IMR-90 (cell line): ENCODE measurements at regions not wholly inside any gene's neighbourhood (a gene's known extent, or its start where the extent isn't known, plus 50 kb on each side); places are given as distances from the start of the nearest gene placed in this dataset.

Experiments
- ATAC-seq: fragments of 200-7000 bp; cut with Tn5 transposase; 2 replicates; pipeline ENCODE4 v1.9.1; 2020; ENCODE audit warnings: low read depth, mild to moderate bottlenecking, moderate library complexity
- BruUV-seq: library from RNA; stranded (reverse); fragments of 400-500 nt; replicated peaks from 2 replicates; lab custom pipeline; 2021; lab: Mats Ljungman, UMichigan
- CTCF ChIA-PET: fragments of 300-600 bp; formaldehyde crosslinking; extraction: SDS; loops from one replicate; lab custom pipeline; 2021; ENCODE audit warnings: antibody characterized with exemption; lab: Yijun Ruan, JAX
- POLR2A ChIA-PET: fragments of 300-600 bp; sonication (Branson Sonifier 250); formaldehyde crosslinking; loops from one replicate; lab custom pipeline; 2022; ENCODE audit warnings: antibody characterized with exemption; ENCODE audit not compliant: unreplicated experiment; lab: Charles Lee
- DNase-seq: peaks from one replicate; pipeline ENCODE4 v3.0.0; 2013
- H2AFZ ChIP-seq: replicated peaks from 2 replicates; pipeline ENCODE3; 2013; ENCODE audit warnings: low read length, mild to moderate bottlenecking; ENCODE audit not compliant: poor library complexity
- H2AK5ac ChIP-seq: 2 replicates; pipeline ENCODE4 v1.6.1; 2013; ENCODE audit warnings: low read depth, low read length, inconsistent platforms
- H2AK9ac ChIP-seq: replicated peaks from 2 replicates; pipeline ENCODE3; 2013; ENCODE audit warnings: mild to moderate bottlenecking, low read depth, low read length, moderate library complexity; ENCODE audit not compliant: poor library complexity
- H2BK120ac ChIP-seq: 2 replicates; pipeline ENCODE4 v1.6.1; 2013; ENCODE audit warnings: low read depth, low read length, inconsistent platforms
- H2BK15ac ChIP-seq: 3 replicates; pipeline ENCODE4 v1.6.1; 2013; ENCODE audit warnings: low read depth, low read length, inconsistent platforms
- H2BK20ac ChIP-seq: 2 replicates; pipeline ENCODE4 v1.6.1; 2013; ENCODE audit warnings: low read depth, mild to moderate bottlenecking, inconsistent platforms, low read length, moderate library complexity
- H2BK5ac ChIP-seq: 2 replicates; pipeline ENCODE4 v1.6.1; 2013; ENCODE audit warnings: mild to moderate bottlenecking, low read depth, low read length, inconsistent platforms; ENCODE audit not compliant: poor library complexity, severe bottlenecking
- H3K14ac ChIP-seq: replicated peaks from 2 replicates; pipeline ENCODE4 v1.6.1; 2013; ENCODE audit warnings: low read depth, low read length, inconsistent platforms
- H3K18ac ChIP-seq: 2 replicates; pipeline ENCODE4 v1.6.1; 2013; ENCODE audit warnings: low read depth, low read length, control low read depth
- H3K23ac ChIP-seq: 2 replicates; pipeline ENCODE4 v1.6.1; 2013; ENCODE audit warnings: low read depth, low read length, inconsistent platforms
- H3K27ac ChIP-seq: 2 replicates; pipeline ENCODE4 v1.5.1; 2013; ENCODE audit warnings: mild to moderate bottlenecking, control low read depth, low read length; ENCODE audit not compliant: insufficient read depth
- H3K27me3 ChIP-seq: 2 replicates; pipeline ENCODE4 v1.6.1; 2013; ENCODE audit warnings: low read length; ENCODE audit not compliant: control insufficient read depth, insufficient read depth
- H3K36me3 ChIP-seq: 2 replicates; pipeline ENCODE4 v1.6.1; 2013; ENCODE audit warnings: low read length, mixed read lengths; ENCODE audit not compliant: control insufficient read depth, insufficient read depth
- H3K4ac ChIP-seq: 2 replicates; pipeline ENCODE4 v1.6.1; 2013; ENCODE audit warnings: low read depth, low read length, inconsistent platforms
- H3K4me1 ChIP-seq: 2 replicates; pipeline ENCODE4 v1.6.1; 2013; ENCODE audit warnings: low read length, mixed read lengths; ENCODE audit not compliant: control insufficient read depth, insufficient read depth
- H3K4me2 ChIP-seq: 2 replicates; pipeline ENCODE4 v1.6.1; 2013; ENCODE audit warnings: low read depth, mild to moderate bottlenecking, control low read depth, low read length, moderate library complexity
- H3K4me3 ChIP-seq: 2 replicates; pipeline ENCODE4 v1.5.1; 2013; ENCODE audit warnings: low read depth, mild to moderate bottlenecking, control low read depth, low read length, moderate library complexity; ENCODE audit not compliant: insufficient read depth
- H3K56ac ChIP-seq: 2 replicates; pipeline ENCODE4 v1.6.1; 2013; ENCODE audit warnings: low read length, inconsistent platforms; ENCODE audit not compliant: insufficient read depth; ENCODE audit errors: extremely low read depth
- H3K79me1 ChIP-seq, 2 experiments: 2 replicates each; pipeline ENCODE4 v1.6.1; 2013; ENCODE audit warnings: low read length in 2 of 2, inconsistent platforms in 1 of 2, low read depth in 1 of 2
- H3K9ac ChIP-seq: 2 replicates; pipeline ENCODE4 v1.6.1; 2013; ENCODE audit warnings: low read depth, low read length, control low read depth
- H3K9me1 ChIP-seq: 2 replicates; pipeline ENCODE4 v1.6.1; 2013; ENCODE audit warnings: low read length, inconsistent platforms; ENCODE audit not compliant: insufficient read depth
- H3K9me3 ChIP-seq: 2 replicates; pipeline ENCODE4 v1.6.1; 2013; ENCODE audit warnings: low read length; ENCODE audit not compliant: control insufficient read depth, insufficient read depth
- H4K20me1 ChIP-seq: 2 replicates; pipeline ENCODE4 v1.6.1; 2013; ENCODE audit warnings: low read length, inconsistent platforms; ENCODE audit not compliant: insufficient read depth
- H4K5ac ChIP-seq: 2 replicates; pipeline ENCODE4 v1.6.1; 2013; ENCODE audit warnings: mild to moderate bottlenecking, low read depth, low read length, control low read depth
- H4K8ac ChIP-seq, 2 experiments: 2 replicates each; pipeline ENCODE4 v1.6.1; 2013; ENCODE audit warnings: low read depth in 2 of 2, low read length in 2 of 2, control low read depth in 1 of 2, inconsistent platforms in 1 of 2
- H4K91ac ChIP-seq: 2 replicates; pipeline ENCODE4 v1.6.1; 2013; ENCODE audit warnings: low read depth, low read length, inconsistent platforms; ENCODE audit not compliant: insufficient read depth
- BHLHE40 ChIP-seq: fragments of 150-350 bp; IDR thresholded peaks from 2 replicates; pipeline ENCODE4 v1.6.1; 2016; ENCODE audit warnings: mild to moderate bottlenecking, low read depth, low read length
- CHD1 ChIP-seq: IDR thresholded peaks from 2 replicates; pipeline ENCODE4 v1.6.1; 2012; ENCODE audit warnings: low read depth, low read length, improper control_type of control experiment
- FOS ChIP-seq: fragments of 150-350 bp; IDR thresholded peaks from 2 replicates; pipeline ENCODE4 v1.6.1; 2016; ENCODE audit warnings: low read depth, low read length
- MXI1 ChIP-seq: IDR thresholded peaks from 2 replicates; pipeline ENCODE4 v1.6.1; 2012; ENCODE audit warnings: low read depth, mild to moderate bottlenecking, low read length, moderate library complexity, borderline replicate concordance
- RAD21 ChIP-seq: IDR thresholded peaks from 2 replicates; pipeline ENCODE4 v1.6.1; 2012; ENCODE audit warnings: low read length, improper control_type of control experiment
- RCOR1 ChIP-seq: IDR thresholded peaks from 2 replicates; pipeline ENCODE4 v1.6.1; 2012; ENCODE audit warnings: mild to moderate bottlenecking, low read length, improper control_type of control experiment; ENCODE audit not compliant: insufficient replicate concordance
- RFX5 ChIP-seq: IDR thresholded peaks from 2 replicates; pipeline ENCODE4 v1.8.0; 2012; ENCODE audit warnings: low read depth, mild to moderate bottlenecking, low read length, moderate library complexity
- SMC3 ChIP-seq: fragments of 150-350 bp; IDR thresholded peaks from 2 replicates; pipeline ENCODE4 v1.6.1; 2016; ENCODE audit warnings: low read depth, mild to moderate bottlenecking, antibody characterized with exemption, low read length, moderate library complexity
- WGBS, 2 experiments: methylation state at CpG; one replicate each; pipeline versions ENCODE4 v1.1.5 to v1.1.7; 2013; ENCODE audit warnings: missing lambda C conversion rate in 2 of 2; ENCODE audit not compliant: insufficient read length in 1 of 2; ENCODE audit errors: extremely low coverage in 2 of 2; 5-methylcytosine and 5-hydroxymethylcytosine counted together
- dilution Hi-C: fragments of 300-500 bp; cut with HindIII; formaldehyde crosslinking; loops from one replicate; pipeline ENCODE4 v1.14.3; 2018; ENCODE audit warnings: low sequenced_read_pairs; ENCODE audit not compliant: unreplicated experiment
- in situ Hi-C: fragments of 300-500 bp; cut with MboI; formaldehyde crosslinking; loops from 3 replicates; pipeline ENCODE4 v1.14.3; 2019; ENCODE audit warnings: low sequenced_read_pairs, inconsistent platforms, mixed read lengths
- intact Hi-C: fragments of 100-400 bp; cut with micrococcal nuclease; formaldehyde crosslinking; loops from 2 replicates; pipeline ENCODE4 v1.10.0; 2022
- TF ChIP-seq, protein P1 (sequence below): conservative IDR thresholded peaks from 2 replicates; pipeline ENCODE4 v1.5.1; 2012; ENCODE audit warnings: mild to moderate bottlenecking, low read depth, low read length, improper control_type of control experiment
- TF ChIP-seq, protein P2 (sequence below): fragments of 150-350 bp; IDR thresholded peaks from 2 replicates; pipeline ENCODE4 v1.6.1; 2017; ENCODE audit warnings: mild to moderate bottlenecking, antibody characterized with exemption, low read length, low read depth

DNA sequence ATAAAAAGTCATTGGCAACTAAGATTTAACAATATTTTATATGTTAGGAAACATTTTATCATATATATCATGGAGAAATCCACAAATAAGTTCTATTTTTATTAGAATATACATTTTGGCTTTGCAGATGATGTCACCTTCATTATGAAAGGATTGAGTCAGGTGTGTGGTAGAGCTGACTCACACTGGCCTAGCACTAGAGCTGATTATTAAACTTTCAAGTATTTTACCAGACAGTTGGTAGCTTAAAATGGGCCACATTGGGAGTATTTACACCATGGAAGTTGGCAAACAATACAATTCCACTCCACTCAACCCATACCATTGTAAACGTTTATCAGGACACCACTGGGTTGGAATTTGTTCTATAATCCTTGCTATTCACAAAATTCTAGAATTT, 1036.6 kb downstream of the TRHDE start:
- DNase-seq (no peak), ATAC-seq (no peak)
- Histone ChIP-seq H3K27me3 (no peaks in the 10 kb centered on the region), H4K20me1 (no peaks in the 10 kb centered on the region), H3K4ac (no peak overlapping the region), H4K8ac (no peak overlapping the region), H3K36me3 (no peaks in the 10 kb centered on the region), H3K23ac (no peak overlapping the region), H2AK5ac (no peak overlapping the region), H4K5ac (no peak overlapping the region), H2AK9ac (no peak overlapping the region), H3K9me3 (0 out of 2 replicates have a peak, but pooled peaks cover 1% of the 10 kb centered on the region), H3K14ac (no peak overlapping the region), H3K9ac (no peak overlapping the region), H3K56ac (no peak overlapping the region), H3K27ac (no peak overlapping the region), H2AFZ (no peak overlapping the region), H3K4me2 (no peak overlapping the region), H2BK15ac (no peak overlapping the region), H4K91ac (no peak overlapping the region), H3K79me1 (no peaks in the 10 kb centered on the region), H2BK20ac (no peak overlapping the region), H3K18ac (no peak overlapping the region), H3K4me3 (no peak overlapping the region), H3K9me1 (no peaks in the 10 kb centered on the region), H3K4me1 (no peaks in the 10 kb centered on the region), H2BK120ac (no peak overlapping the region), H2BK5ac (no peak overlapping the region)
- in situ Hi-C loops (no loop called here), dilution Hi-C loops (no loop called here), intact Hi-C loops (no loop called here)
- ChIA-PET POLR2A (no interaction called here), CTCF (no interaction called here)
- BruUV-seq: no TSS peak
- TF ChIP-seq RCOR1 (no peak), MXI1 (no peak), RFX5 (no peak), SMC3 (no peak), FOS (no peak), RAD21 (no peak), CHD1 (no peak), BHLHE40 (no peak)
- TF ChIP-seq, protein P1, sequence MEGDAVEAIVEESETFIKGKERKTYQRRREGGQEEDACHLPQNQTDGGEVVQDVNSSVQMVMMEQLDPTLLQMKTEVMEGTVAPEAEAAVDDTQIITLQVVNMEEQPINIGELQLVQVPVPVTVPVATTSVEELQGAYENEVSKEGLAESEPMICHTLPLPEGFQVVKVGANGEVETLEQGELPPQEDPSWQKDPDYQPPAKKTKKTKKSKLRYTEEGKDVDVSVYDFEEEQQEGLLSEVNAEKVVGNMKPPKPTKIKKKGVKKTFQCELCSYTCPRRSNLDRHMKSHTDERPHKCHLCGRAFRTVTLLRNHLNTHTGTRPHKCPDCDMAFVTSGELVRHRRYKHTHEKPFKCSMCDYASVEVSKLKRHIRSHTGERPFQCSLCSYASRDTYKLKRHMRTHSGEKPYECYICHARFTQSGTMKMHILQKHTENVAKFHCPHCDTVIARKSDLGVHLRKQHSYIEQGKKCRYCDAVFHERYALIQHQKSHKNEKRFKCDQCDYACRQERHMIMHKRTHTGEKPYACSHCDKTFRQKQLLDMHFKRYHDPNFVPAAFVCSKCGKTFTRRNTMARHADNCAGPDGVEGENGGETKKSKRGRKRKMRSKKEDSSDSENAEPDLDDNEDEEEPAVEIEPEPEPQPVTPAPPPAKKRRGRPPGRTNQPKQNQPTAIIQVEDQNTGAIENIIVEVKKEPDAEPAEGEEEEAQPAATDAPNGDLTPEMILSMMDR: no peak
- TF ChIP-seq, protein P2, sequence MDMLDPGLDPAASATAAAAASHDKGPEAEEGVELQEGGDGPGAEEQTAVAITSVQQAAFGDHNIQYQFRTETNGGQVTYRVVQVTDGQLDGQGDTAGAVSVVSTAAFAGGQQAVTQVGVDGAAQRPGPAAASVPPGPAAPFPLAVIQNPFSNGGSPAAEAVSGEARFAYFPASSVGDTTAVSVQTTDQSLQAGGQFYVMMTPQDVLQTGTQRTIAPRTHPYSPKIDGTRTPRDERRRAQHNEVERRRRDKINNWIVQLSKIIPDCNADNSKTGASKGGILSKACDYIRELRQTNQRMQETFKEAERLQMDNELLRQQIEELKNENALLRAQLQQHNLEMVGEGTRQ: no peak
- no CpG with 5 or more reads among the region's 1 CpG for WGBS, 2 experiments
